Thyroid gland (tissue), 4 donors: ENCODE measurements at regions not wholly inside any gene's neighbourhood (a gene's known extent, or its start where the extent isn't known, plus 50 kb on each side); places are given as distances from the start of the nearest gene placed in this dataset.

Experiments used
- POLR2A ChIP-seq, 2 donors: fragments of 450-650 bp; IDR thresholded peaks; one replicate each; pipeline ENCODE4 v1.6.1; 2017; ENCODE audit warnings: antibody characterized with exemption in 2 of 2, mild to moderate bottlenecking in 2 of 2, moderate library complexity in 1 of 2
- TF ChIP-seq, protein P1 (sequence below), 6 experiments: fragments of 200-600 bp in 3 of 6; fragments of 450-650 bp in 3 of 6; sonication (generic) in 3 of 6; IDR thresholded peaks; one replicate each; pipeline ENCODE4 v1.5.1; 2016 to 2019; ENCODE audit warnings: antibody characterized with exemption in 6 of 6, mild to moderate bottlenecking in 2 of 6, inconsistent platforms in 1 of 6, moderate library complexity in 1 of 6

DNA sequence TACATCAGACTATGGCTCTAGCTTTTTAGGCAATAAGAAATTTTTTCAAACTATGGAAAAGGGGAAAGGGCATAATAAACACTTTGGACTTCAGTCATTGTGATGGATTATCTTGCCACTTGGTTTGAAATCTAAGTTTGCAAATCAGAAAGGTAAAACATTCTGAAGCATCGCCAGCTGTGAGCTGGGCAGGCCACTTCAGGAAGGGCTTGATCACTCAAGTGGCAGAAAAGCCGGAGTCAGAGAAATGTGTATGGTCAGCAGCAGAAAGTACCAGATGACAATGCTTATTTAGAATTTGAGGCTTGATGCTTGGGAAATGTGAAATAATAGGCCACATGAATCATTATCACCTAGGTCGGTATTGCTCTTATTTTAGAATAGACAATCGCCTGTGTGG is 79.7 kb downstream of the ZNF648 start:
- TF ChIP-seq, protein P1, sequence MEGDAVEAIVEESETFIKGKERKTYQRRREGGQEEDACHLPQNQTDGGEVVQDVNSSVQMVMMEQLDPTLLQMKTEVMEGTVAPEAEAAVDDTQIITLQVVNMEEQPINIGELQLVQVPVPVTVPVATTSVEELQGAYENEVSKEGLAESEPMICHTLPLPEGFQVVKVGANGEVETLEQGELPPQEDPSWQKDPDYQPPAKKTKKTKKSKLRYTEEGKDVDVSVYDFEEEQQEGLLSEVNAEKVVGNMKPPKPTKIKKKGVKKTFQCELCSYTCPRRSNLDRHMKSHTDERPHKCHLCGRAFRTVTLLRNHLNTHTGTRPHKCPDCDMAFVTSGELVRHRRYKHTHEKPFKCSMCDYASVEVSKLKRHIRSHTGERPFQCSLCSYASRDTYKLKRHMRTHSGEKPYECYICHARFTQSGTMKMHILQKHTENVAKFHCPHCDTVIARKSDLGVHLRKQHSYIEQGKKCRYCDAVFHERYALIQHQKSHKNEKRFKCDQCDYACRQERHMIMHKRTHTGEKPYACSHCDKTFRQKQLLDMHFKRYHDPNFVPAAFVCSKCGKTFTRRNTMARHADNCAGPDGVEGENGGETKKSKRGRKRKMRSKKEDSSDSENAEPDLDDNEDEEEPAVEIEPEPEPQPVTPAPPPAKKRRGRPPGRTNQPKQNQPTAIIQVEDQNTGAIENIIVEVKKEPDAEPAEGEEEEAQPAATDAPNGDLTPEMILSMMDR (IDR thresholded peaks at IDR 0.05), result no peak
- no peak for TF ChIP-seq POLR2A (IDR thresholded peaks at IDR 0.05)
